ENCODE measurements at regions not wholly inside any gene's neighbourhood (a gene's known extent, or its start where the extent isn't known, plus 50 kb on each side); places are given as distances from the start of the nearest gene placed in this dataset.

- no peaks in the 10 kb centered on the region for H3K4me1 ChIP-seq (replicated peaks in 1 of 2)
- intact Hi-C loops (cut with DNase I): no loop called here
- 45 to 56% (median 54%) methylated on average over 1 of the region's 1 CpG for WGBS, 4 donors
- H3K27ac ChIP-seq: no peak overlapping the region
- no peaks in the 10 kb centered on the region for H3K27me3 ChIP-seq
- no peaks in the 10 kb centered on the region for H3K36me3 ChIP-seq (replicated peaks in 1 of 2)
- no peaks in the 10 kb centered on the region for H3K9me3 ChIP-seq (replicated peaks in 1 of 3)
- DNase-seq: no peak
- H3K4me3 ChIP-seq: no peak overlapping the region
- TF ChIP-seq POLR2A (IDR thresholded peaks at IDR 0.05) (no peak), CTCF (IDR thresholded peaks at IDR 0.05) (no peak)
Observed at GRCh38 chr5:165448753-165449152, 1943.3 kb downstream of the MAT2B start.

GRCh38 chr5:165457859-165458481 lies 1952.6 kb downstream of the MAT2B start:
- Histone ChIP-seq H3K9me3 (replicated peaks in 1 of 3) (no peaks in the 10 kb centered on the region), H3K4me1 (replicated peaks in 1 of 2) (no peaks in the 10 kb centered on the region), H3K36me3 (replicated peaks in 1 of 2) (no peaks in the 10 kb centered on the region), H3K27me3 (no peaks in the 10 kb centered on the region), H3K4me3 (no peak overlapping the region), H3K27ac (no peak overlapping the region)
- 12 to 16% (median 15%) methylated on average over 5 of the region's 5 CpGs for WGBS, 4 donors
- intact Hi-C loops (cut with DNase I): no loop called here
- no peak for DNase-seq
- TF ChIP-seq CTCF (IDR thresholded peaks at IDR 0.05) (peak in 2 of 6 experiments; percentile 26 to 41), POLR2A (IDR thresholded peaks at IDR 0.05) (no peak)

- intact Hi-C loops (cut with DNase I): no loop called here
- Histone ChIP-seq H3K27me3 (no peaks in the 10 kb centered on the region), H3K9me3 (replicated peaks in 1 of 3) (no peaks in the 10 kb centered on the region), H3K27ac (no peak overlapping the region), H3K4me1 (replicated peaks in 1 of 2) (no peaks in the 10 kb centered on the region), H3K36me3 (replicated peaks in 1 of 2) (no peaks in the 10 kb centered on the region), H3K4me3 (no peak overlapping the region)
- no peak for DNase-seq
- TF ChIP-seq CTCF (IDR thresholded peaks at IDR 0.05): no peak
- no peak for TF ChIP-seq POLR2A (IDR thresholded peaks at IDR 0.05)
Observed at GRCh38 chr5:165459232-165459631, 1953.8 kb downstream of the MAT2B start.

- 59 to 72% (median 62%) methylated on average over 4 of the region's 4 CpGs for WGBS, 4 donors
- no peaks in the 10 kb centered on the region for H3K9me3 ChIP-seq (replicated peaks in 1 of 3)
- no peaks in the 10 kb centered on the region for H3K36me3 ChIP-seq (replicated peaks in 1 of 2)
- TF ChIP-seq POLR2A (IDR thresholded peaks at IDR 0.05) (no peak), CTCF (IDR thresholded peaks at IDR 0.05) (no peak)
- intact Hi-C loops (cut with DNase I): no loop called here
- no peak overlapping the region for H3K27ac ChIP-seq
- no peak overlapping the region for H3K4me3 ChIP-seq
- no peaks in the 10 kb centered on the region for H3K27me3 ChIP-seq
- H3K4me1 ChIP-seq (replicated peaks in 1 of 2): no peaks in the 10 kb centered on the region
- DNase-seq: no peak
Observed at GRCh38 chr5:165460911-165461310, 1955.5 kb downstream of the MAT2B start.
